Endothelial cell of umbilical vein (primary cell): ENCODE measurements at regions not wholly inside any gene's neighbourhood (a gene's known extent, or its start where the extent isn't known, plus 50 kb on each side); places are given as distances from the start of the nearest gene placed in this dataset.

Source experiments
- BruUV-seq: library from RNA; stranded (reverse); fragments of 400-500 nt; replicated peaks from 2 replicates; lab custom pipeline; 2021; lab: Mats Ljungman, UMichigan
- CTCF ChIA-PET: fragments of 300-600, 350-600 bp; sonication (Branson Sonifier 250); formaldehyde crosslinking; loops from one replicate; lab custom pipeline; 2021; ENCODE audit warnings: antibody characterized with exemption, inconsistent platforms; lab: Charles Lee
- POLR2A ChIA-PET: fragments of 300-600, 350-600 bp; sonication (Branson Sonifier 250); formaldehyde crosslinking; loops from one replicate; lab custom pipeline; 2021; ENCODE audit warnings: antibody characterized with exemption, inconsistent platforms; lab: Charles Lee
- DNase-seq: peaks from one replicate; pipeline ENCODE4 v3.0.0-alpha.2; 2011; ENCODE audit warnings: low read depth, low spot score
- FAIRE-seq: peaks from 2 replicates; lab custom pipeline; 2011; peaks lifted over from hg19 to GRCh38; lab: Jason Lieb, UNC
- H2AFZ ChIP-seq: 2 replicates; pipeline ENCODE4 v1.6.0; 2012; ENCODE audit warnings: low read depth, low read length, control low read depth, inconsistent platforms
- H3K27ac ChIP-seq: 2 replicates; pipeline ENCODE4 v1.5.1; 2011; ENCODE audit warnings: low read depth, mild to moderate bottlenecking, control low read depth, low read length, moderate library complexity; ENCODE audit not compliant: insufficient read depth
- H3K27me3 ChIP-seq, 2 experiments: 2 replicates each; pipeline versions ENCODE4 v1.6.0 to v1.6.1; 2011; ENCODE audit warnings: low read length in 2 of 2, mixed read lengths in 1 of 2; ENCODE audit not compliant: control insufficient read depth in 2 of 2, insufficient read depth in 2 of 2
- H3K36me3 ChIP-seq, 2 experiments: 2 replicates in 1 of 2; 3 replicates in 1 of 2; pipeline ENCODE4 v1.5.1; 2011; ENCODE audit warnings: low read length in 2 of 2, mild to moderate bottlenecking in 1 of 2, moderate library complexity in 1 of 2; ENCODE audit not compliant: control insufficient read depth in 2 of 2, insufficient read depth in 2 of 2; ENCODE audit errors: extremely low read depth in 1 of 2
- H3K4me1 ChIP-seq: 3 replicates; pipeline ENCODE4 v1.5.1; 2011; ENCODE audit warnings: mild to moderate bottlenecking, low read length; ENCODE audit not compliant: control insufficient read depth, insufficient read depth; ENCODE audit errors: extremely low read depth
- H3K4me2 ChIP-seq: 2 replicates; pipeline ENCODE4 v1.6.1; 2011; ENCODE audit warnings: low read length, control low read depth, mixed read lengths; ENCODE audit not compliant: insufficient read depth
- H3K4me3 ChIP-seq, 3 experiments: fragments of 200-600 bp in 1 of 3; sonication (generic), shearing (Covaris generic) in 1 of 3; replicated peaks in 1 of 3; 2 replicates each; pipeline ENCODE4 v1.5.1; 2011 to 2016; ENCODE audit warnings: control low read depth in 3 of 3, low read length in 3 of 3, mild to moderate bottlenecking in 2 of 3, inconsistent platforms in 1 of 3, low read depth in 1 of 3, moderate library complexity in 1 of 3; ENCODE audit not compliant: insufficient read depth in 1 of 3
- H3K79me2 ChIP-seq: 2 replicates; pipeline ENCODE4 v1.6.0; 2012; ENCODE audit warnings: low read length, inconsistent platforms; ENCODE audit not compliant: control insufficient read depth, insufficient read depth
- H3K9ac ChIP-seq: replicated peaks from 2 replicates; pipeline ENCODE3; 2011; ENCODE audit warnings: low read length, control low read depth; ENCODE audit not compliant: insufficient read depth; ENCODE audit errors: extremely low read depth
- H3K9me1 ChIP-seq: replicated peaks from 3 replicates; pipeline ENCODE4 v1.6.0; 2011; ENCODE audit warnings: mild to moderate bottlenecking, low read length; ENCODE audit not compliant: control insufficient read depth, insufficient read depth; ENCODE audit errors: extremely low read depth
- H3K9me3 ChIP-seq: replicated peaks from 2 replicates; pipeline ENCODE4 v1.5.1; 2012; ENCODE audit warnings: low read length, inconsistent platforms; ENCODE audit not compliant: control insufficient read depth, insufficient read depth
- H4K20me1 ChIP-seq: replicated peaks from 2 replicates; pipeline ENCODE3; 2011; ENCODE audit warnings: mild to moderate bottlenecking, low read length; ENCODE audit not compliant: control insufficient read depth, insufficient read depth; ENCODE audit errors: extremely low read depth
- EZH2 ChIP-seq: IDR thresholded peaks from 2 replicates; pipeline ENCODE4 v1.6.1; 2012; ENCODE audit warnings: borderline replicate concordance, low read depth, mild to moderate bottlenecking, moderate library complexity, low read length, inconsistent platforms; ENCODE audit not compliant: severe bottlenecking
- FOS ChIP-seq: IDR thresholded peaks from 2 replicates; pipeline ENCODE4 v1.6.1; 2011; ENCODE audit warnings: mild to moderate bottlenecking, low read length, moderate library complexity, borderline replicate concordance; ENCODE audit not compliant: insufficient read depth
- GATA2 ChIP-seq: IDR thresholded peaks from 2 replicates; pipeline ENCODE4 v1.7.0; 2011; ENCODE audit warnings: low read depth, mild to moderate bottlenecking, moderate library complexity, mixed read lengths, low read length; ENCODE audit not compliant: insufficient read length, insufficient read depth
- JUN ChIP-seq: IDR thresholded peaks from 2 replicates; pipeline ENCODE4 v1.6.1; 2011; ENCODE audit warnings: borderline replicate concordance, low read depth; ENCODE audit not compliant: insufficient read length, insufficient read depth
- MYC ChIP-seq: IDR thresholded peaks from one replicate; pipeline ENCODE4 v1.6.1; 2011; ENCODE audit warnings: mild to moderate bottlenecking, low read depth, low read length
- POLR2A ChIP-seq: IDR thresholded peaks from 2 replicates; pipeline ENCODE4 v1.6.1; 2012; ENCODE audit warnings: low read depth, mild to moderate bottlenecking, control low read depth, low read length
- POLR2AphosphoS5 ChIP-seq: IDR thresholded peaks from 2 replicates; pipeline ENCODE4 v1.6.1; 2012; ENCODE audit warnings: low read depth, mild to moderate bottlenecking, control low read depth, low read length, moderate library complexity; ENCODE audit not compliant: insufficient read depth
- dilution Hi-C: fragments of 300-500 bp; cut with MboI; formaldehyde crosslinking; loops from one replicate; pipeline ENCODE4 v1.15.0; 2019; ENCODE audit warnings: low sequenced_read_pairs; ENCODE audit not compliant: extremely low pct_ligation_motif_present
- intact Hi-C: fragments of 100-400 bp; cut with micrococcal nuclease; formaldehyde crosslinking; loops from one replicate; pipeline ENCODE4 v1.10.0; 2022
- TF ChIP-seq, protein P1 (sequence below): IDR thresholded peaks from 2 replicates; pipeline ENCODE4 v1.6.1; 2011; ENCODE audit not compliant: insufficient read depth, insufficient read length
- TF ChIP-seq, protein P2 (sequence below), 2 donors: IDR thresholded peaks; 1 replicate in 1 of 2; 2 replicates in 1 of 2; pipeline ENCODE4 v1.5.1; 2011; ENCODE audit warnings: low read length in 2 of 2, mild to moderate bottlenecking in 2 of 2, moderate library complexity in 2 of 2, control low read depth in 1 of 2, inconsistent platforms in 1 of 2, low read depth in 1 of 2; ENCODE audit not compliant: insufficient read depth in 1 of 2; ENCODE audit errors: extremely low read depth in 1 of 2

DNA sequence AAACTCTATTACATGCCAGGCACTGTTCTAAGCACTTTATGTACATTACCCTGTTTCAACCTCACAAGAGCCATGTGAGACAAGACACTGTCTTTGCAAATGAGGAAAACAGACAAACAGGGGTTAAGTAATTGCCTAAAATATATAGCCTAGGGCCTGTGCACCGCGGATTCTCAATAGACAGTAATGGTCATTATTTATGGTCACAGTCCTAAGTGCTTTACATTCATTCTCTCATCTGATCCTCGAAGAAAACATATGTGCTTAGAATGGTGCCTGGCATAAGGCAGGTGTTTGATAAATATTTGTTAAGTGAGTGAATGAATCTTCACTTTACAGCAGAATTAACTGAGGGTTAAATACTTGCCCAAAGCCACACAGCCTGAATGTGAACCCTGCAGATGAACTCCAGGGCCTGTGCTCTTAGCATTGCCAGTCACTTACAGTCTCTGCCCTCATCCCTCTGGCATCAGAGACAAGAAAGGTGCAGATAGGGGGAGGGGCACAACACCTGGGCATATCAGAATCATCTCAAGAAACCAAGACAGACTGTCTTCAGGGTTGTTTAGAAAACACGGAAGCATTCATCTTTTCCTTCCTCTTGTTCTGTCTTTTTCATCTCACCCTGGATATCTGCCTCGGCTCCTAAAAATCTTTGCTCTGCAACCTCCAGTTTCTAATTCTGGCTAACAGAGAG lies 92.8 kb upstream of the SASH1 start:
- Histone ChIP-seq H3K79me2 (no peaks in the 10 kb centered on the region), H3K36me3 (no peaks in the 10 kb centered on the region), H3K4me3 (no peak overlapping the region), H3K27me3 (no peaks in the 10 kb centered on the region), H3K4me2 (no peak overlapping the region), H3K4me1 (no peaks in the 10 kb centered on the region), H3K9me1 (no peaks in the 10 kb centered on the region), H4K20me1 (no peaks in the 10 kb centered on the region), H3K9ac (no peak overlapping the region), H3K9me3 (no peaks in the 10 kb centered on the region), H2AFZ (no peak overlapping the region), H3K27ac (no peak overlapping the region)
- intact Hi-C loops = loop anchor here (5.0 kb wide), 2 partner anchors 92 to 743 kb away; partner anchors contain the start of genes SAMD5 and SASH1
- no TSS peak for BruUV-seq
- FAIRE-seq (no peak), DNase-seq (no peak)
- TF ChIP-seq, protein P1, sequence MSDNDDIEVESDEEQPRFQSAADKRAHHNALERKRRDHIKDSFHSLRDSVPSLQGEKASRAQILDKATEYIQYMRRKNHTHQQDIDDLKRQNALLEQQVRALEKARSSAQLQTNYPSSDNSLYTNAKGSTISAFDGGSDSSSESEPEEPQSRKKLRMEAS = no peak
- no peak for TF ChIP-seq FOS
- TF ChIP-seq, protein P2, sequence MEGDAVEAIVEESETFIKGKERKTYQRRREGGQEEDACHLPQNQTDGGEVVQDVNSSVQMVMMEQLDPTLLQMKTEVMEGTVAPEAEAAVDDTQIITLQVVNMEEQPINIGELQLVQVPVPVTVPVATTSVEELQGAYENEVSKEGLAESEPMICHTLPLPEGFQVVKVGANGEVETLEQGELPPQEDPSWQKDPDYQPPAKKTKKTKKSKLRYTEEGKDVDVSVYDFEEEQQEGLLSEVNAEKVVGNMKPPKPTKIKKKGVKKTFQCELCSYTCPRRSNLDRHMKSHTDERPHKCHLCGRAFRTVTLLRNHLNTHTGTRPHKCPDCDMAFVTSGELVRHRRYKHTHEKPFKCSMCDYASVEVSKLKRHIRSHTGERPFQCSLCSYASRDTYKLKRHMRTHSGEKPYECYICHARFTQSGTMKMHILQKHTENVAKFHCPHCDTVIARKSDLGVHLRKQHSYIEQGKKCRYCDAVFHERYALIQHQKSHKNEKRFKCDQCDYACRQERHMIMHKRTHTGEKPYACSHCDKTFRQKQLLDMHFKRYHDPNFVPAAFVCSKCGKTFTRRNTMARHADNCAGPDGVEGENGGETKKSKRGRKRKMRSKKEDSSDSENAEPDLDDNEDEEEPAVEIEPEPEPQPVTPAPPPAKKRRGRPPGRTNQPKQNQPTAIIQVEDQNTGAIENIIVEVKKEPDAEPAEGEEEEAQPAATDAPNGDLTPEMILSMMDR (IDR thresholded peaks at IDR 0.05; ENCODE audit: extremely low read depth in 1 of 2, insufficient read depth in 1 of 2, low read depth in 1 of 2, low read length in 2 of 2) = no peak
- TF ChIP-seq POLR2AphosphoS5 = no peak
- no peak for TF ChIP-seq JUN
- no peak for TF ChIP-seq GATA2
- TF ChIP-seq MYC = no peak
- no peak for TF ChIP-seq POLR2A
- TF ChIP-seq EZH2 = no peak
- dilution Hi-C loops = no loop called here
- ChIA-PET CTCF (interaction anchor here (0.8 to 1.9 kb wide), 8 partner anchors 9 to 867 kb away, joined by 3 to 18 read pairs (median 6); no protein-coding TSS in a partner anchor), POLR2A (no interaction called here)
